Gastrocnemius medialis (tissue), 4 donors: ENCODE measurements at regions not wholly inside any gene's neighbourhood (a gene's known extent, or its start where the extent isn't known, plus 50 kb on each side); places are given as distances from the start of the nearest gene placed in this dataset.
"Not testable (repeated sequence)": the region's sequence is repeated elsewhere in the genome, so short reads cannot be mapped to it uniquely, and the experiment has no call there.

Experiments
- ATAC-seq, 2 donors: fragments of 150-250 bp; one replicate each; pipeline ENCODE4 v1.9.1; 2016
- DNase-seq, 2 donors: peaks; one replicate each; pipeline ENCODE4 v3.0.0-alpha.2; 2019
- H3K27ac ChIP-seq, 4 donors: fragments of 200-600 bp; sonication (generic); 1 replicate in 1 of 4; 2 replicates in 3 of 4; pipeline ENCODE4 v1.5.1; 2016 to 2018; ENCODE audit warnings: mild to moderate bottlenecking in 2 of 4, moderate library complexity in 1 of 4
- H3K27me3 ChIP-seq, 3 donors: fragments of 200-600 bp; sonication (generic) in 2 of 3; 1 replicate in 1 of 3; 2 replicates in 2 of 3; pipeline versions ENCODE4 v1.5.1 to v1.6.0; 2016 to 2019; ENCODE audit warnings: mild to moderate bottlenecking in 1 of 3, moderate library complexity in 1 of 3
- H3K36me3 ChIP-seq, 2 donors: fragments of 200-600 bp; sonication (generic) in 1 of 2; one replicate each; pipeline ENCODE4 v1.5.1; 2017 to 2018
- H3K4me1 ChIP-seq, 2 donors: fragments of 200-600 bp; sonication (generic) in 1 of 2; one replicate each; pipeline ENCODE4 v1.5.1; 2016 to 2017; ENCODE audit warnings: mild to moderate bottlenecking in 2 of 2
- H3K4me3 ChIP-seq, 4 donors: fragments of 200-600 bp; sonication (generic) in 3 of 4; 1 replicate in 1 of 4; 2 replicates in 3 of 4; pipeline ENCODE4 v1.5.1; 2016 to 2019; ENCODE audit warnings: mild to moderate bottlenecking in 2 of 4
- H3K9me3 ChIP-seq, 3 donors: fragments of 200-600 bp; sonication (generic) in 2 of 3; 1 replicate in 1 of 3; 2 replicates in 2 of 3; pipeline ENCODE4 v1.5.1; 2016 to 2019
- CTCF ChIP-seq, 5 experiments: fragments of 450-650 bp in 3 of 5; fragments of 200-600 bp in 2 of 5; sonication (generic) in 2 of 5; IDR thresholded peaks in 4 of 5; conservative IDR thresholded peaks in 1 of 5; 1 replicate in 4 of 5; 2 replicates in 1 of 5; pipeline ENCODE4 v1.5.1; 2016 to 2019; ENCODE audit warnings: antibody characterized with exemption in 5 of 5, mild to moderate bottlenecking in 3 of 5, moderate library complexity in 3 of 5
- POLR2A ChIP-seq, 2 donors: fragments of 450-650 bp; IDR thresholded peaks; one replicate each; pipeline ENCODE4 v1.6.1; 2017; ENCODE audit warnings: antibody characterized with exemption in 2 of 2, mild to moderate bottlenecking in 2 of 2, moderate library complexity in 2 of 2
- in situ Hi-C, 4 donors: fragments of 200-750 bp; cut with MboI; loops; one replicate each; pipeline versions ENCODE4 v1.15.0 to v1.8.0; 2017; ENCODE audit warnings: low sequenced_read_pairs in 4 of 4
- intact Hi-C: fragments of 100-400 bp; cut with DNase I; formaldehyde crosslinking; loops from one replicate; pipeline ENCODE4 v1.15.1; 2023; ENCODE audit warnings: low total_unique reads

GRCh38 chr6:134544737-134545136 is 226.8 kb upstream of the SGK1 start:
- no peaks in the 10 kb centered on the region for H3K4me1 ChIP-seq
- H3K27ac ChIP-seq: no peak overlapping the region
- no peaks in the 10 kb centered on the region for H3K36me3 ChIP-seq
- DNase-seq: no peak
- no peak for ATAC-seq
- in situ Hi-C loops (no loop called here), intact Hi-C loops (no loop called here)
- no peaks in the 10 kb centered on the region for H3K9me3 ChIP-seq
- H3K4me3 ChIP-seq: no peak overlapping the region
- TF ChIP-seq CTCF (IDR thresholded peaks at IDR 0.05 in 4 of 5, conservative IDR thresholded peaks at IDR 0.05 in 1 of 5): no peak
- no peak for TF ChIP-seq POLR2A (IDR thresholded peaks at IDR 0.05)
- H3K27me3 ChIP-seq: no peaks in the 10 kb centered on the region

- no peak overlapping the region for H3K4me3 ChIP-seq
- ATAC-seq (no peak), DNase-seq (no peak)
- no peaks in the 10 kb centered on the region for H3K4me1 ChIP-seq
- TF ChIP-seq POLR2A (IDR thresholded peaks at IDR 0.05) (no peak), CTCF (IDR thresholded peaks at IDR 0.05 in 4 of 5, conservative IDR thresholded peaks at IDR 0.05 in 1 of 5) (no peak)
- no peaks in the 10 kb centered on the region for H3K36me3 ChIP-seq
- no peak overlapping the region for H3K27ac ChIP-seq
- in situ Hi-C loops (no loop called here), intact Hi-C loops (no loop called here)
- H3K9me3 ChIP-seq: no peaks in the 10 kb centered on the region
- no peaks in the 10 kb centered on the region for H3K27me3 ChIP-seq
Observed at GRCh38 chr6:134543128-134543527, 225.2 kb upstream of the SGK1 start.

GRCh38 chr6:134541001-134541400 is 223.1 kb upstream of the SGK1 start:
- Histone ChIP-seq H3K4me1 (no peaks in the 10 kb centered on the region), H3K27me3 (no peaks in the 10 kb centered on the region), H3K27ac (peak overlapping the region in 1 of 4 donors; percentile 9), H3K4me3 (no peak overlapping the region), H3K36me3 (no peaks in the 10 kb centered on the region), H3K9me3 (no peaks in the 10 kb centered on the region)
- in situ Hi-C loops (no loop called here), intact Hi-C loops (no loop called here)
- no peak for TF ChIP-seq CTCF (IDR thresholded peaks at IDR 0.05 in 4 of 5, conservative IDR thresholded peaks at IDR 0.05 in 1 of 5)
- TF ChIP-seq POLR2A (IDR thresholded peaks at IDR 0.05): no peak
- ATAC-seq: no peak
- DNase-seq: no peak

GRCh38 chr6:134539865-134540323 is 222.0 kb upstream of the SGK1 start:
- H3K4me1 ChIP-seq: no peaks in the 10 kb centered on the region
- H3K27me3 ChIP-seq: no peaks in the 10 kb centered on the region
- H3K9me3 ChIP-seq: no peaks in the 10 kb centered on the region
- intact Hi-C loops: no loop called here
- TF ChIP-seq CTCF (IDR thresholded peaks at IDR 0.05 in 4 of 5, conservative IDR thresholded peaks at IDR 0.05 in 1 of 5) (no peak), POLR2A (IDR thresholded peaks at IDR 0.05) (no peak)
- in situ Hi-C loops: no loop called here
- H3K36me3 ChIP-seq: no peaks in the 10 kb centered on the region
- H3K4me3 ChIP-seq: no peak overlapping the region
- DNase-seq (no peak), ATAC-seq (peak; percentile 55 to 66)
- peak overlapping the region in 2 of 4 donors; percentile 9 to 13 for H3K27ac ChIP-seq

- H3K4me3 ChIP-seq, H3K27me3 ChIP-seq, in situ Hi-C loops, H3K9me3 ChIP-seq, ATAC-seq, H3K27ac ChIP-seq, H3K36me3 ChIP-seq, DNase-seq, intact Hi-C loops: not testable (repeated sequence)
- H3K4me1 ChIP-seq: peaks cover 13 to 21% of the 10 kb centered on the region in 2 donors
Observed at GRCh38 chr6:134537765-134538164, 219.9 kb upstream of the SGK1 start.
